HL-60 (cell line): ENCODE measurements at regions not wholly inside any gene's neighbourhood (a gene's known extent, or its start where the extent isn't known, plus 50 kb on each side); places are given as distances from the start of the nearest gene placed in this dataset.

Experiments
- DNase-seq, 2 experiments: peaks; one replicate each; pipeline ENCODE4 v3.0.0-alpha.2; 2010 to 2020; ENCODE audit warnings: low read depth in 1 of 2, low spot score in 1 of 2
- H3K27ac ChIP-seq: fragments of 250-450 bp; sonication (Bioruptor Pico); replicated peaks from 2 replicates; pipeline ENCODE4 v1.5.1; 2020; ENCODE audit warnings: mild to moderate bottlenecking, moderate library complexity
- H3K27me3 ChIP-seq: fragments of 250-450 bp; sonication (Bioruptor Pico); 2 replicates; pipeline ENCODE4 v1.5.1; 2021; ENCODE audit warnings: mild to moderate bottlenecking, moderate library complexity; ENCODE audit not compliant: insufficient read depth, poor library complexity, severe bottlenecking
- H3K4me3 ChIP-seq: replicated peaks from 2 replicates; pipeline ENCODE4 v1.5.1; 2011; ENCODE audit warnings: mild to moderate bottlenecking, control low read depth, low read length; ENCODE audit not compliant: insufficient read depth
- CTCF ChIP-seq: IDR thresholded peaks from one replicate; pipeline ENCODE4 v1.5.1; 2011; ENCODE audit warnings: low read length, control low read depth, inconsistent platforms; ENCODE audit not compliant: insufficient read depth
- GABPA ChIP-seq: IDR thresholded peaks from 2 replicates; pipeline ENCODE4 v1.6.1; 2012; ENCODE audit warnings: low read depth
- POLR2AphosphoS5 ChIP-seq: IDR thresholded peaks from 2 replicates; pipeline ENCODE4 v1.6.1; 2012; ENCODE audit warnings: low read depth
- REST ChIP-seq: IDR thresholded peaks from 2 replicates; pipeline ENCODE4 v1.6.1; 2012; ENCODE audit warnings: low read depth; ENCODE audit not compliant: insufficient replicate concordance
- SPI1 ChIP-seq: IDR thresholded peaks from 2 replicates; pipeline ENCODE4 v1.6.1; 2012; ENCODE audit warnings: low read depth, mild to moderate bottlenecking, borderline replicate concordance

GRCh38 chr14:73800970-73801515 lies 50.6 kb upstream of the PTGR2 start:
- H3K27ac ChIP-seq = no peak overlapping the region
- DNase-seq = no peak
- no peak overlapping the region for H3K4me3 ChIP-seq
- H3K27me3 ChIP-seq = no peaks in the 10 kb centered on the region
- TF ChIP-seq POLR2AphosphoS5 (no peak), REST (no peak), SPI1 (no peak), CTCF (no peak), GABPA (no peak)

- TF ChIP-seq GABPA (no peak), POLR2AphosphoS5 (no peak), SPI1 (no peak), CTCF (no peak)
- no peaks in the 10 kb centered on the region for H3K27me3 ChIP-seq
- H3K4me3 ChIP-seq = no peak overlapping the region
- DNase-seq = no peak
- H3K27ac ChIP-seq = no peak overlapping the region
Observed at GRCh38 chr14:73797543-73798265, 53.9 kb upstream of the PTGR2 start.

- no peak for DNase-seq
- no peak overlapping the region for H3K27ac ChIP-seq
- TF ChIP-seq POLR2AphosphoS5 = no peak
- TF ChIP-seq GABPA = no peak
- TF ChIP-seq SPI1 = no peak
- TF ChIP-seq CTCF = no peak
- no peak for TF ChIP-seq REST
- no peaks in the 10 kb centered on the region for H3K27me3 ChIP-seq
- H3K4me3 ChIP-seq = no peak overlapping the region
Observed at GRCh38 chr14:73796893-73797542, 54.6 kb upstream of the PTGR2 start.
